Osteocyte (in vitro differentiated cells): ENCODE measurements at regions not wholly inside any gene's neighbourhood (a gene's known extent, or its start where the extent isn't known, plus 50 kb on each side); places are given as distances from the start of the nearest gene placed in this dataset.

ENCODE experiments used
- DNase-seq: peaks from one replicate; pipeline ENCODE4 v3.0.0; 2021; ENCODE audit warnings: mixed read lengths; ENCODE audit not compliant: unreplicated experiment; ENCODE audit errors: extremely low spot score
- H3K27ac Mint-ChIP-seq: one replicate; pipeline ENCODE4 v1.8.0; 2021; ENCODE audit warnings: mild to moderate bottlenecking, mixed read lengths; ENCODE audit not compliant: unreplicated experiment
- H3K27me3 Mint-ChIP-seq: one replicate; pipeline ENCODE4 v1.8.0; 2021; ENCODE audit warnings: mixed read lengths; ENCODE audit not compliant: unreplicated experiment
- H3K36me3 Mint-ChIP-seq: one replicate; pipeline ENCODE4 v1.8.0; 2021; ENCODE audit warnings: mixed read lengths; ENCODE audit not compliant: unreplicated experiment
- H3K4me1 Mint-ChIP-seq: one replicate; pipeline ENCODE4 v1.8.0; 2021; ENCODE audit warnings: mixed read lengths; ENCODE audit not compliant: unreplicated experiment
- H3K4me3 Mint-ChIP-seq: one replicate; pipeline ENCODE4 v1.8.0; 2021; ENCODE audit warnings: mild to moderate bottlenecking, moderate library complexity, mixed read lengths; ENCODE audit not compliant: unreplicated experiment
- H3K9me3 Mint-ChIP-seq: one replicate; pipeline ENCODE4 v1.8.0; 2021; ENCODE audit warnings: mixed read lengths; ENCODE audit not compliant: unreplicated experiment
- CTCF ChIP-seq: fragments of 200-600 bp; sonication (generic); IDR thresholded peaks from 2 replicates; pipeline ENCODE4 v1.5.0; 2021; ENCODE audit warnings: antibody characterized with exemption, mild to moderate bottlenecking, moderate library complexity

- Mint-ChIP-seq H3K27me3 (no peaks in the 10 kb centered on the region), H3K36me3 (no peaks in the 10 kb centered on the region), H3K4me1 (no peaks in the 10 kb centered on the region), H3K9me3 (peaks cover 8% of the 10 kb centered on the region), H3K27ac (no peak overlapping the region), H3K4me3 (no peak overlapping the region)
- DNase-seq: no peak
- no peak for TF ChIP-seq CTCF
These were observed 260.1 kb upstream of the RAB6C start for GRCh38 chr2:129719335-129719734.

GRCh38 chr2:129720360-129720759 is 259.1 kb upstream of the RAB6C start:
- Mint-ChIP-seq H3K9me3 (peaks cover 8% of the 10 kb centered on the region), H3K4me1 (no peaks in the 10 kb centered on the region), H3K27me3 (no peaks in the 10 kb centered on the region), H3K4me3 (no peak overlapping the region), H3K36me3 (no peaks in the 10 kb centered on the region), H3K27ac (no peak overlapping the region)
- no peak for TF ChIP-seq CTCF
- DNase-seq: peak; percentile 65

GRCh38 chr2:129720761-129721160 is 258.7 kb upstream of the RAB6C start:
- Mint-ChIP-seq H3K27me3 (no peaks in the 10 kb centered on the region), H3K36me3 (no peaks in the 10 kb centered on the region), H3K9me3 (peaks cover 8% of the 10 kb centered on the region), H3K27ac (no peak overlapping the region), H3K4me3 (no peak overlapping the region), H3K4me1 (no peaks in the 10 kb centered on the region)
- no peak for TF ChIP-seq CTCF
- peak; percentile 67 for DNase-seq

- no peaks in the 10 kb centered on the region for H3K36me3 Mint-ChIP-seq
- H3K27me3 Mint-ChIP-seq: no peaks in the 10 kb centered on the region
- no peak for TF ChIP-seq CTCF
- no peak overlapping the region for H3K4me3 Mint-ChIP-seq
- peaks cover 8% of the 10 kb centered on the region for H3K9me3 Mint-ChIP-seq
- peak; percentile 78 for DNase-seq
- H3K27ac Mint-ChIP-seq: no peak overlapping the region
- H3K4me1 Mint-ChIP-seq: no peaks in the 10 kb centered on the region
These were observed 258.2 kb upstream of the RAB6C start for GRCh38 chr2:129721236-129721635.

GRCh38 chr2:129721846-129722245 is 257.6 kb upstream of the RAB6C start:
- H3K4me3 Mint-ChIP-seq: no peak overlapping the region
- H3K27ac Mint-ChIP-seq: no peak overlapping the region
- H3K27me3 Mint-ChIP-seq: no peaks in the 10 kb centered on the region
- no peak for TF ChIP-seq CTCF
- H3K9me3 Mint-ChIP-seq: peaks cover 4% of the 10 kb centered on the region
- no peaks in the 10 kb centered on the region for H3K36me3 Mint-ChIP-seq
- DNase-seq: peak; percentile 74
- H3K4me1 Mint-ChIP-seq: no peaks in the 10 kb centered on the region
